Ishikawa (cell line): ENCODE measurements at regions not wholly inside any gene's neighbourhood (a gene's known extent, or its start where the extent isn't known, plus 50 kb on each side); places are given as distances from the start of the nearest gene placed in this dataset.

ENCODE experiments used
- CEBPB ChIP-seq: IDR thresholded peaks from 2 replicates; pipeline ENCODE4 v1.6.1; 2012
- CREB1 ChIP-seq: IDR thresholded peaks from 2 replicates; pipeline ENCODE4 v1.6.1; 2012; ENCODE audit warnings: low read depth
- EP300 ChIP-seq: IDR thresholded peaks from 2 replicates; pipeline ENCODE4 v1.6.1; 2012; ENCODE audit warnings: borderline replicate concordance
- FOXM1 ChIP-seq: IDR thresholded peaks from 2 replicates; pipeline ENCODE4 v1.6.1; 2012; ENCODE audit warnings: low read depth, borderline replicate concordance
- RAD21 ChIP-seq: IDR thresholded peaks from 2 replicates; pipeline ENCODE4 v1.6.1; 2012; ENCODE audit warnings: low read depth
- TAF1 ChIP-seq: IDR thresholded peaks from 2 replicates; pipeline ENCODE4 v1.6.1; 2012; ENCODE audit warnings: low read depth, mild to moderate bottlenecking
- TEAD4 ChIP-seq: IDR thresholded peaks from 2 replicates; pipeline ENCODE4 v1.6.1; 2012
- YY1 ChIP-seq: IDR thresholded peaks from 2 replicates; pipeline ENCODE4 v1.6.1; 2012; ENCODE audit warnings: low read depth
- ZBTB7A ChIP-seq: IDR thresholded peaks from 2 replicates; pipeline ENCODE4 v1.6.1; 2012; ENCODE audit warnings: low read depth
- TF ChIP-seq, protein P1 (sequence below): IDR thresholded peaks from 2 replicates; pipeline ENCODE4 v1.6.1; 2012; ENCODE audit warnings: low read depth, mild to moderate bottlenecking
- TF ChIP-seq, protein P2 (sequence below): IDR thresholded peaks from 2 replicates; pipeline ENCODE4 v1.6.1; 2012

DNA sequence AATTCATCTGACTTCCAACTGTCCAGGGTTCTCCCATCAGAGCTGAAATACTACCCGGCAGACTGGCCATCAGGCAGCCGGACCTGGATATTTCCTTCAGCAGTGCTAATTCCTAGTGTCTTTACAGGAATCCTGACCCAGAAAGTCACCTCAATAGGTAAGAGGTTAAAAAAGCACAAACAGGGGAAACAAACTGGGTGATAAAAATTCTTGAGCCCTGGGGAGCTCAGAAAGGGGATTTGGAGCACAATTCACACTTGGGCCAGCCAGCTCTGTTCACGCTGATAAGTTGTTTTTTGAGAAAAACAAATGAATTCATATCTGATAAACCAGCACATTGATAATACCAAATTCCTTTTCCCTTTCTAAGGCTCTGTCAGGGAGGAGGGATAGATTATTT, 104.0 kb downstream of the EDN1 start:
- TF ChIP-seq, protein P1, sequence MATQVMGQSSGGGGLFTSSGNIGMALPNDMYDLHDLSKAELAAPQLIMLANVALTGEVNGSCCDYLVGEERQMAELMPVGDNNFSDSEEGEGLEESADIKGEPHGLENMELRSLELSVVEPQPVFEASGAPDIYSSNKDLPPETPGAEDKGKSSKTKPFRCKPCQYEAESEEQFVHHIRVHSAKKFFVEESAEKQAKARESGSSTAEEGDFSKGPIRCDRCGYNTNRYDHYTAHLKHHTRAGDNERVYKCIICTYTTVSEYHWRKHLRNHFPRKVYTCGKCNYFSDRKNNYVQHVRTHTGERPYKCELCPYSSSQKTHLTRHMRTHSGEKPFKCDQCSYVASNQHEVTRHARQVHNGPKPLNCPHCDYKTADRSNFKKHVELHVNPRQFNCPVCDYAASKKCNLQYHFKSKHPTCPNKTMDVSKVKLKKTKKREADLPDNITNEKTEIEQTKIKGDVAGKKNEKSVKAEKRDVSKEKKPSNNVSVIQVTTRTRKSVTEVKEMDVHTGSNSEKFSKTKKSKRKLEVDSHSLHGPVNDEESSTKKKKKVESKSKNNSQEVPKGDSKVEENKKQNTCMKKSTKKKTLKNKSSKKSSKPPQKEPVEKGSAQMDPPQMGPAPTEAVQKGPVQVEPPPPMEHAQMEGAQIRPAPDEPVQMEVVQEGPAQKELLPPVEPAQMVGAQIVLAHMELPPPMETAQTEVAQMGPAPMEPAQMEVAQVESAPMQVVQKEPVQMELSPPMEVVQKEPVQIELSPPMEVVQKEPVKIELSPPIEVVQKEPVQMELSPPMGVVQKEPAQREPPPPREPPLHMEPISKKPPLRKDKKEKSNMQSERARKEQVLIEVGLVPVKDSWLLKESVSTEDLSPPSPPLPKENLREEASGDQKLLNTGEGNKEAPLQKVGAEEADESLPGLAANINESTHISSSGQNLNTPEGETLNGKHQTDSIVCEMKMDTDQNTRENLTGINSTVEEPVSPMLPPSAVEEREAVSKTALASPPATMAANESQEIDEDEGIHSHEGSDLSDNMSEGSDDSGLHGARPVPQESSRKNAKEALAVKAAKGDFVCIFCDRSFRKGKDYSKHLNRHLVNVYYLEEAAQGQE = no peak
- no peak for TF ChIP-seq EP300
- TF ChIP-seq, protein P2, sequence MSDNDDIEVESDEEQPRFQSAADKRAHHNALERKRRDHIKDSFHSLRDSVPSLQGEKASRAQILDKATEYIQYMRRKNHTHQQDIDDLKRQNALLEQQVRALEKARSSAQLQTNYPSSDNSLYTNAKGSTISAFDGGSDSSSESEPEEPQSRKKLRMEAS = no peak
- no peak for TF ChIP-seq TAF1
- no peak for TF ChIP-seq CREB1
- TF ChIP-seq TEAD4 = no peak
- TF ChIP-seq CEBPB = no peak
- TF ChIP-seq ZBTB7A = no peak
- TF ChIP-seq FOXM1 = no peak
- no peak for TF ChIP-seq RAD21
- TF ChIP-seq YY1 = no peak
